GM12873 (cell line): ENCODE measurements at regions not wholly inside any gene's neighbourhood (a gene's known extent, or its start where the extent isn't known, plus 50 kb on each side); places are given as distances from the start of the nearest gene placed in this dataset.

Source experiments
- TF ChIP-seq, protein P1 (sequence below): IDR thresholded peaks from 2 replicates; pipeline ENCODE4 v1.5.1; 2012; ENCODE audit warnings: low read depth, mild to moderate bottlenecking, moderate library complexity, low read length, control low read depth; ENCODE audit not compliant: insufficient read depth; ENCODE audit errors: missing control alignments

DNA sequence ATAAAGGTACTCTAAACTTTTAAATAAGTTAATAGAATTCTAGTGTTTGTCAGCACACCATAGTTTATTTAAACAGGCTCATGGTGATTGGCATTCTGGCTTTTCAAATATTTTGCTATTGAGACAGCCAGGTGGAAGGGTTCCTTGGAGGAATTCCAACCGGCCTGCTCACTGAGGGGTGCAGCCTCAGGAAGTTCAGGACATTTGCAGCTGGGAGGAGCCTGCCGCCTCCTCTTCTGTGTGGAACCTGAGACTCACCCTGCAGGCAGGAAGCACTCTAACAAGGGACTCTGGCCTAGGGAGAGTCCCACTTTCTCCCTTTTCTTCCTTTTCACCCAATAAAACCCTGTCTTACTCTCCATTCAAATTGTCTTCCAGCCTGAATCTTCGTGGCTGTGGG lies 1328.0 kb downstream of the FSTL5 start:
- TF ChIP-seq, protein P1, sequence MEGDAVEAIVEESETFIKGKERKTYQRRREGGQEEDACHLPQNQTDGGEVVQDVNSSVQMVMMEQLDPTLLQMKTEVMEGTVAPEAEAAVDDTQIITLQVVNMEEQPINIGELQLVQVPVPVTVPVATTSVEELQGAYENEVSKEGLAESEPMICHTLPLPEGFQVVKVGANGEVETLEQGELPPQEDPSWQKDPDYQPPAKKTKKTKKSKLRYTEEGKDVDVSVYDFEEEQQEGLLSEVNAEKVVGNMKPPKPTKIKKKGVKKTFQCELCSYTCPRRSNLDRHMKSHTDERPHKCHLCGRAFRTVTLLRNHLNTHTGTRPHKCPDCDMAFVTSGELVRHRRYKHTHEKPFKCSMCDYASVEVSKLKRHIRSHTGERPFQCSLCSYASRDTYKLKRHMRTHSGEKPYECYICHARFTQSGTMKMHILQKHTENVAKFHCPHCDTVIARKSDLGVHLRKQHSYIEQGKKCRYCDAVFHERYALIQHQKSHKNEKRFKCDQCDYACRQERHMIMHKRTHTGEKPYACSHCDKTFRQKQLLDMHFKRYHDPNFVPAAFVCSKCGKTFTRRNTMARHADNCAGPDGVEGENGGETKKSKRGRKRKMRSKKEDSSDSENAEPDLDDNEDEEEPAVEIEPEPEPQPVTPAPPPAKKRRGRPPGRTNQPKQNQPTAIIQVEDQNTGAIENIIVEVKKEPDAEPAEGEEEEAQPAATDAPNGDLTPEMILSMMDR = no peak

DNA sequence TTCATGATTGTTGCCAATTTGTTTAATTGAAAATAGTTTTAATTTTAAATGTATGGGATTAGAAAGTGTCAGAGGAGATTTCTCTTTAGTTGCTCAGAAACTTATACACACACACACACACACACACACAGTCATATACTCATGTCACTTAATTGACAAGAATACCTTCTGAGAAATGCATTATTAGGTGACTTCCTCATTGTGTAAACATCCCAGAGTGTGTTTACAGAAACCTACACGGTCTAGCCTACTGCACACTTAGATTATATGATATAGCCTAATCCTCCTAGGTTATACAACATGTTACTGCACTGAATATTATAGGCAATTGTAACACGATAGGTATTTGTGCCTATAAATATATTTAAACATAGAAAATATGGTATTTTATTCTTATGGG lies 1327.4 kb downstream of the FSTL5 start:
- TF ChIP-seq, protein P1 = no peak

DNA sequence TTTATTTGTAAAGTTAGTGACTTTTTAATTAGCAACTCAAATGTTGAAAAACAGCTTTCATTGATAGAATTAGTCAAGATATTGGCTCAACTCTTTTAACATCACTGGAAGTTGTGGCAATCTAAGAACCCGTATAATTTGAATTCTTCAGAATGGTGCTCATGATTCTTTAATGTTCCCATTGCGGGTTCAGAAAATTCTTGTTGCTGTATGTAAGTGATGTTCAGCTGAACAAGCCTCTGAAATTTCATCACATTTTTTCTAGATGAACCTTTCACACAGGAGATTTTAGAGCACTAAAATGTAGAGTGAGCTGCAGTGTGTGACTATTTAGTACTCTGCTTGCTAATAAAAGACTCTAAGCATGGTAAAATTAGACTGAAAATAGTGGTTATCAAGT lies 1317.7 kb downstream of the FSTL5 start:
- TF ChIP-seq, protein P1 = no peak

DNA sequence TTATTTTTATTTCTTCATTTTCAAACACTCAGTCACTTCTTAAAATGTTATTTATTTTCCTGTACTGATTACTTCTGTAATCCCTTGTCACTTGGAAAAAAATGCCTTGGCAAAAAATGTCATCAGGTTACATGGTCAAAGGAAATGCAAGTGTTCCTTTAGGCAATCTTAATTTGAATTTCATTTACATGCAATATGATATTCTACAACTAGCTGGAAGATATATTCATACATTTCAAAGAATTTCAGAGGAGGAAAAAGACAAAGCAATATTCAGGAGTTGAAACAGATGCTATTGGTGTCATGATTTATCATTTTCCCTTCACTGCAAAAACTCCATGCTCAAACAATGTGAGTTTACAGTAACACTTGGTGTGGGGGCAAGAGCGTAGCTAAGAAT lies 1316.6 kb downstream of the FSTL5 start:
- TF ChIP-seq, protein P1 = no peak

DNA sequence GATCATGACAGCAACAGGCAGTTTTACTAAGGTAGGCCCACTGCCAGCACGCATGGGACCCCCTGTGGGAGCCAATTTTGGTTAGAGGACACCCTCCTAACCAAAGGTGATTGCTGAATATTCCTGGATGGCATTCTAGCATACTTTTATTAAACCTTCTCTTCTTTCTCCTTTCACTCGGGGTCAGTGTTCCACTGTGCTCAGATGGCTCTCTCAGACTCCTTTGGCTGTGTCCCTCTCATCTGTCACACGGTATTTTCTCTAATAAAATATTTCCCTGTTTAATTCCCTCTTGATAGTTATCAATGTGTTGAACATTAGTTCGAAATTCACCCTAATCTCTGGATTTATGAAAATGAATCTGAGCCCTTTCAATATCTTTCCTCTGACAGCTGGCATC lies 1315.3 kb downstream of the FSTL5 start:
- TF ChIP-seq, protein P1 = no peak

DNA sequence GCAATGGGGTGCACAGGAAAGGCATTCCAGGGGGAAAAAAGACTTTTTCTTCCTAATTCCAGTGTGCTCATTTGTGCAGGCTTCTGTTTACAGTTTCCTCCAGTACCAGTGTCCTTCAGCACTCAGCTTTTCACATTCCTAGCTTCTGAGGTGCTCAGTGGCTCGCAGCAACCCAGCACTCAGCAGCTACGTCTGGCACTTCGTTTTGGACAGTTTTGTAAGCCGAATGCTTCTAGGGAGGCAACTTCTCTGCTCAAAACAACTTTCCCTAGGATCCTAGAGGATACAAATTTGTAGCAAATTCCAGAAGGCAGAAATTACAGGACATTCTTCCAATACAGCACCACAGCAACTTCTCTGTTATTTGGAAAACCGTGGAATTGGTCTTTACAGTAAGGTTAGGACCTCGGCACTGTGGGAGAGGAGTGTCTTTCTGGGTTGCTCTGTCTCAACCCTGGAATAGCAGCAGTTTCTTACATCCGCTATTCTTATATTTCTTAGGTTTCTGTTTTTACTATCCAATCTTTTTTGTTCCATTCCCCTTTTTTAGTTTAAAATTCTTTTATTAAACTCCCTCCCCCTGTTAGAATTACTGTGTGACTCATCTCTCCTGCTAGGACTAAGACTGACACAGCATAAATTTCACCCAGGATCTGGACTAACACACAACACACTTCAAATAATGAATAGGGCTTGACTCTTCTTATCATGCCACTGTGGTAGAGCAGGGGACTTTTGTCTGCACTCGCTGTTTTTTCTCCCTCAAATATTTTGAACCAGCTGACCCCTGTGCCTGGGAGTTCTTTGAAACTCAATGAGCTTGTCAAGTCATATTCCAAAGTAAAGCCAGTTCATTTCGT lies 1314.7 kb downstream of the FSTL5 start:
- TF ChIP-seq, protein P1 = no peak

DNA sequence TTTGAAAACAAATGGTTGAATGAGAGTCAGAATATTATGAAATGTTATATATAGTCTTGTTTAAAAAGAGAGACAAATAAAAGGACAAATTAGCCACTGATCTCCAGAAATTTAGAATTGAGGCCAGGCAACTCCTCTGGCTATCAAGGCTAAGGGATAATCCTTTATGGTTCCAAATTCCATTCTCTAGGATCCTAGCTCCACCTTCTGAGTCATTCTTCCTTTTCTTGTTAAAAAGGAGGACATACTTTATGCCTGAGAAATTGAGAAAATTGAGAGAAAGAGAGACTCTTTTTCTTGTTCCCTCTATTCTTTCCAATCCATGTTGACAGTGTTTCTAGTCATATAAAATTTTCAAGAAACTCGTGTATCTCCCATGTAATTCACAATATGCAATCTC lies 1299.5 kb downstream of the FSTL5 start:
- TF ChIP-seq, protein P1 = no peak

DNA sequence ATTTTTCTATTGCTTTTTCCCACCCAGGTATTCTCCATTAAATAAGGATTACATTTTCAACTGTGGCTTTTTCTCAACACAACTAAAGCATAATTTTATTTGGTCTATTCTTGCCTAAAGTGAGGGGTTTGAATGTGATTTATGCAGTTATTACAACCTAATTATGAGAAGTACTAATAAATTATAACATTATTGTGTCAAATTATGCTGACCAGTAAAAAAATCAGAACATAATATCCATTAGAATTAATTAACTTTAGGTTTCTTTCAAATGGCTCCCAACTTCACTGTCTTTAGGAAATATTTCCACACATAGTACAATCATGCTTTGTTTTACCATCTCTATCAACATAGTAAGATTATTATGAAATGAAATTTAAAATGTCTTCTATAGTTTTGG lies 1293.9 kb downstream of the FSTL5 start:
- TF ChIP-seq, protein P1 = no peak
